DMS114 treated with DMSO at 0.1 percent for 48 hours (cell line): ENCODE measurements at regions not wholly inside any gene's neighbourhood (a gene's known extent, or its start where the extent isn't known, plus 50 kb on each side); places are given as distances from the start of the nearest gene placed in this dataset.

ENCODE experiments used
- DNase-seq: peaks from one replicate; lab custom pipeline; 2025; ENCODE audit not compliant: unreplicated experiment; lab: John Stamatoyannopoulos, UW

GRCh38 chrX:19172741-19173140 lies 50.5 kb upstream of the ADGRG2 start:
- DNase-seq: no peak

- DNase-seq: no peak
Observed at GRCh38 chrX:19174401-19175025, 52.2 kb upstream of the ADGRG2 start.

GRCh38 chrX:19176901-19177630 lies 54.8 kb upstream of the ADGRG2 start:
- DNase-seq: no peak

- no peak for DNase-seq
Observed at GRCh38 chrX:19177721-19178120, 55.5 kb upstream of the ADGRG2 start.

GRCh38 chrX:19178402-19178801 lies 56.1 kb upstream of the ADGRG2 start:
- no peak for DNase-seq

GRCh38 chrX:19179389-19179788 lies 57.1 kb upstream of the ADGRG2 start:
- no peak for DNase-seq

GRCh38 chrX:19181345-19181744 lies 59.1 kb upstream of the ADGRG2 start:
- DNase-seq: no peak

GRCh38 chrX:19182785-19183184 lies 60.5 kb upstream of the ADGRG2 start:
- DNase-seq: no peak

- DNase-seq: no peak
Observed at GRCh38 chrX:19183761-19184477, 61.7 kb upstream of the ADGRG2 start.

- DNase-seq: no peak
Observed at GRCh38 chrX:19188566-19188965, 66.3 kb upstream of the ADGRG2 start.

- DNase-seq: no peak
Observed at GRCh38 chrX:19190902-19191301, 68.6 kb upstream of the ADGRG2 start.

- DNase-seq: no peak
Observed at GRCh38 chrX:19193565-19193964, 71.3 kb upstream of the ADGRG2 start.

- DNase-seq: no peak
Observed at GRCh38 chrX:19194285-19195242, 72.3 kb upstream of the ADGRG2 start.

- DNase-seq: no peak
Observed at GRCh38 chrX:19195243-19195610, 73.0 kb upstream of the ADGRG2 start.

GRCh38 chrX:19198473-19198872 lies 76.2 kb upstream of the ADGRG2 start:
- no peak for DNase-seq

GRCh38 chrX:19202171-19202570 lies 79.9 kb upstream of the ADGRG2 start:
- no peak for DNase-seq

- DNase-seq: no peak
Observed at GRCh38 chrX:19204636-19205035, 82.4 kb upstream of the ADGRG2 start.

- no peak for DNase-seq
Observed at GRCh38 chrX:19212037-19212436, 89.8 kb upstream of the ADGRG2 start.

GRCh38 chrX:19213610-19214152 lies 91.4 kb upstream of the ADGRG2 start:
- DNase-seq: no peak

- DNase-seq: no peak
Observed at GRCh38 chrX:19214311-19214710, 92.0 kb upstream of the ADGRG2 start.

GRCh38 chrX:19225909-19226308 lies 103.6 kb upstream of the ADGRG2 start:
- peak; percentile 17 for DNase-seq
